ENCODE measurements at regions not wholly inside any gene's neighbourhood (a gene's known extent, or its start where the extent isn't known, plus 50 kb on each side); places are given as distances from the start of the nearest gene placed in this dataset.

DNA sequence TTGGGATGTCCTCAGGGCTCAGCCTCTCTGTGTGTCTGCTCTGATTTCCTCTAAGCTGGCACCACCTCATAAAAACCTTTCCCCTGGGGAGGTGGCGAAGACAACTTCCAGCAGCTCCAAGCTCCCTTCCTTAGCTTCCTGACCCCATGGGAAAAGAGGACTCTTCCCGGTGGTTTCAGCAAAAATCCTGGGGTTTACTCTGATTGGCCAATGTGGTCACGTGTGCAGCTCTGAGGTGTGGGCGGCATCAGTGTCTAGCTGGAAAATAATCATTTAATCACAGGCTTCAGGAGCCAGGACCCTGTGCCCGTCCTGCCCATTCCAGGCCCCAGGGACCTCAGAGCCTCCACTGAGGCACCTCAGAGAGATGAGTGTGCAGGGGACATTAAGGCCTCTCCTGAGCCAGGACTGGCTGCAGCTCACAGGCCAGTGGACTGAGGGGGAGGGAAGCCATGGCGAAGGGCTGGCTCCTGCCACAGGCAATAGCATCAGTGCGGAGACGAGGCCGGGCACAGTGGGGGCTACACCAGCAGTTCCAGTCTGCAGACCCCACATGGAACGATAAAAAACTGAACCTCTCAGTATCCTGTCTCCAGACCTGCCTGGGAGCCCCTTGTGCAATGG lies 104.1 kb downstream of the TPRA1 start:
- no peak for DNase-seq
- Histone ChIP-seq H3K4me3 (no peak overlapping the region), H3K27me3 (no peaks in the 10 kb centered on the region), H3K4me1 (peaks cover 0 to 8% (median 0%) of the 10 kb centered on the region in 12 donors), H3K36me3 (no peaks in the 10 kb centered on the region), H3K9me3 (no peaks in the 10 kb centered on the region), H3K27ac (no peak overlapping the region)
- intact Hi-C loops (cut with DNase I) = no loop called here
- TF ChIP-seq, protein P1, sequence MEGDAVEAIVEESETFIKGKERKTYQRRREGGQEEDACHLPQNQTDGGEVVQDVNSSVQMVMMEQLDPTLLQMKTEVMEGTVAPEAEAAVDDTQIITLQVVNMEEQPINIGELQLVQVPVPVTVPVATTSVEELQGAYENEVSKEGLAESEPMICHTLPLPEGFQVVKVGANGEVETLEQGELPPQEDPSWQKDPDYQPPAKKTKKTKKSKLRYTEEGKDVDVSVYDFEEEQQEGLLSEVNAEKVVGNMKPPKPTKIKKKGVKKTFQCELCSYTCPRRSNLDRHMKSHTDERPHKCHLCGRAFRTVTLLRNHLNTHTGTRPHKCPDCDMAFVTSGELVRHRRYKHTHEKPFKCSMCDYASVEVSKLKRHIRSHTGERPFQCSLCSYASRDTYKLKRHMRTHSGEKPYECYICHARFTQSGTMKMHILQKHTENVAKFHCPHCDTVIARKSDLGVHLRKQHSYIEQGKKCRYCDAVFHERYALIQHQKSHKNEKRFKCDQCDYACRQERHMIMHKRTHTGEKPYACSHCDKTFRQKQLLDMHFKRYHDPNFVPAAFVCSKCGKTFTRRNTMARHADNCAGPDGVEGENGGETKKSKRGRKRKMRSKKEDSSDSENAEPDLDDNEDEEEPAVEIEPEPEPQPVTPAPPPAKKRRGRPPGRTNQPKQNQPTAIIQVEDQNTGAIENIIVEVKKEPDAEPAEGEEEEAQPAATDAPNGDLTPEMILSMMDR (IDR thresholded peaks at IDR 0.05) = no peak
- no peak for TF ChIP-seq POLR2A (IDR thresholded peaks at IDR 0.05)
- no peak for ATAC-seq
- 80 to 86% (median 83%) methylated on average over 10 of the region's 10 CpGs for WGBS, 4 donors

DNA sequence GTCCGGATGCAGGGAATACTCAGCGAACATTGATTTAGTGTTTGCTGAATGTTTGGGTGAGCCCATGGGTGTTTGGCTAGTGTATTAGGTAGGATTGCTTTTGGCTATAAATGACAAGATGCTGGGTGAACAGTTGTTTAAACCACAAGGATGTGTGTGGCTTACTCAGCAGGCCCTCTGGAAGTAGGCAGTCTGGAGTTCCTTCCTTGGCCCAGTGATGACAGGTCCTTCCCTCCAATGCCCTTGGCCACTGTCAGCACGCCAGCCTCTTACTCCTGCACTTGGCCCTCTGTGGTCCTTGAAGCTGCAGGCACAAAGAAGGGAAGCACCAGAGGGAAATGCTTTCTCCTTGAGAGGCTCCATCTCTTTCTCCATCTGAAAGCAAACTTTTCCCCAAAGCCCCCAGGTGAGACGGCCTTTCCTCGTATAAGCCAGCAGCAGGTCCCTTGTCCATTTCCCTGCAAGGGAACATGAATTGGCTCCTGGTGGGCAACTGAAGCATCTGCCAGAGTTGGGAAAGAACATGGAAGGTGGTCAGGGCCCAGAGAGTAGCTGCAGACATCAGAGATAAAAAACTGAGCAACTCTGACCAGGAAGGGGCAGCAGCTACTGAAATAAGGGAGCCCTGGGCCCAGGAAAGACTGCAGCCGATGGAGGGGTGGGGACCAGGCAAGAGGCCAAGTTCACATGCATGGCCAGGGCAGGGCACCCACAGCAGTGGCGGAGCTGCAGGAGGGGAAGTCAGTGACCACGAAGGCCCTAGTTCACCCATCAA lies 105.0 kb downstream of the TPRA1 start:
- 85 to 90% (median 88%) methylated on average over 8 of the region's 8 CpGs for WGBS, 4 donors

DNA sequence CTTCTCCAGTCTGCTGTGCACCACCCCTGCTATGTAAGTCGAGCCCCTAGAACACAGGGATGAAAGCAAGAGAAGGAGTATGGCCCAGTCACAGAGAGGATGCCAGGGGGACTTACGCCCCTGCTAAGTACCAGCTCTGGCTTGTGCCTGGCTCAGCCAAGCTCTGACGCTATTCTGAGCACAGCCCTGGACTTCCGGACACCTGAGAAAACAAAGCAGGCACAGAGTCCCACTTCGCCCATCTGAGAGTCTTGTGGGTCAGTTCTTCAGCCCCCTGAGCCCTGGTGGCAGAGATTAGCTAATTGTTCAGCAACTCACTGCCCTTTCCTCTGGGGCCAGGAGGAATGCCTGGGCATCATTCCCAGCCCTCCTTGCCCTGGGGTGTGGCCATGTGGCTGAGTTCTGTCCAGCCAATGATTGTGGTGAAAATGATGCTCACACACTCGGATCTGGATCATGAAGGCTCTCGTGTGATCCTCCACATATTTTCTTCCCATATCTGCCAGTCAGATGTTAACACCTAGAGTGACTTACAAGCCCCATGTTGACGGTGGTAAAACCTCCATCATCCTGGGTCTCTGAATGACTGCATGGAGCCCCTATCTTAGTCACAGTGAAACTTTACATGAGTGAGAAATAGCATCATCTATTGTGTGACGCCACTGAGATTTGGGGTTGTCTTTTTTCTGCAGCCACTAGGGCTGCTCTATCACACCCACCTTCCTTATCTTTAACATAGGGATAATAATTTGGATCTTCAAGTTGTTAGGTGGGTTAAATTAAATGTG lies 105.7 kb downstream of the TPRA1 start:
- TF ChIP-seq, protein P1 (IDR thresholded peaks at IDR 0.05) = no peak
- TF ChIP-seq POLR2A (IDR thresholded peaks at IDR 0.05) = no peak
- peaks cover 0 to 8% (median 0%) of the 10 kb centered on the region in 12 donors for H3K4me1 ChIP-seq
- intact Hi-C loops (cut with DNase I) = no loop called here
- no peaks in the 10 kb centered on the region for H3K9me3 ChIP-seq
- no peaks in the 10 kb centered on the region for H3K36me3 ChIP-seq
- 56 to 65% (median 60%) methylated on average over 4 to 9 of the region's 9 CpGs for WGBS, 4 donors
- ATAC-seq (peak in 3 of 4 donors; percentile 28 to 66 (median 56)), DNase-seq (peak in 2 of 5 donors; percentile 11 to 41)
- H3K4me3 ChIP-seq = no peak overlapping the region
- H3K27ac ChIP-seq = no peak overlapping the region
- H3K27me3 ChIP-seq = no peaks in the 10 kb centered on the region

More for the DNA sequence above, 105.0 kb downstream of the TPRA1 start:
- no peak for ATAC-seq
- intact Hi-C loops (cut with DNase I) = no loop called here
- TF ChIP-seq, protein P1 (IDR thresholded peaks at IDR 0.05) = no peak
- no peak for TF ChIP-seq POLR2A (IDR thresholded peaks at IDR 0.05)
- H3K27ac ChIP-seq = no peak overlapping the region
- no peaks in the 10 kb centered on the region for H3K9me3 ChIP-seq
- DNase-seq = no peak
- H3K27me3 ChIP-seq = no peaks in the 10 kb centered on the region
- H3K4me3 ChIP-seq = no peak overlapping the region
- H3K36me3 ChIP-seq = no peaks in the 10 kb centered on the region
- H3K4me1 ChIP-seq = peaks cover 0 to 8% (median 0%) of the 10 kb centered on the region in 12 donors
